ENCODE measurements at regions not wholly inside any gene's neighbourhood (a gene's known extent, or its start where the extent isn't known, plus 50 kb on each side); places are given as distances from the start of the nearest gene placed in this dataset.

DNA sequence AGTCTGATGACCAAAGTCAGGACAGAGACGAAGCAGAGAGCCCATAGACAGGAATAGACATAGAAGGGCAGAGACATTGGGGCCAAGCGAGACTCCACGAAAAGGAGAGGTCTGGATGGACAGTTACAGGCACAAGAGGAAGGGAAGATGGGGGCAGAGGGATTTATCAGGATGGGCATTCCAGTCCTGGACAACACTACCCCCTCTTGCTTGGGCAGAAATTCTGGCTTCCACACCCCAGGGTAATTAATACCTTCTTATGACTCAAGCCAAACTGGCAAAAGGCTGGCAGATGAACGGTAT lies 82.2 kb upstream of the MAFB start:
- Histone ChIP-seq H3K9ac (replicated peaks; ENCODE audit: extremely low read depth, insufficient read depth, low read length) (no peak overlapping the region), H4K20me1 (replicated peaks; ENCODE audit: control insufficient read depth, extremely low read depth, insufficient read depth, low read length) (no peaks in the 10 kb centered on the region), H3K9me1 (replicated peaks; ENCODE audit: control insufficient read depth, extremely low read depth, insufficient read depth, low read length) (no peaks in the 10 kb centered on the region), H3K27ac (ENCODE audit: insufficient read depth, low read depth, low read length) (no peak overlapping the region), H3K4me3 (replicated peaks in 1 of 3; ENCODE audit: insufficient read depth in 1 of 3, low read depth in 1 of 3, low read length in 3 of 3) (no peak overlapping the region), H3K9me3 (replicated peaks; ENCODE audit: control insufficient read depth, insufficient read depth, low read length) (no peaks in the 10 kb centered on the region), H3K4me1 (ENCODE audit: control insufficient read depth, extremely low read depth, insufficient read depth, low read length) (no peaks in the 10 kb centered on the region), H2AFZ (ENCODE audit: low read depth, low read length) (no peak overlapping the region), H3K36me3 (ENCODE audit: control insufficient read depth in 2 of 2, extremely low read depth in 1 of 2, insufficient read depth in 2 of 2, low read length in 2 of 2) (no peaks in the 10 kb centered on the region), H3K79me2 (ENCODE audit: control insufficient read depth, insufficient read depth, low read length) (no peaks in the 10 kb centered on the region), H3K27me3 (ENCODE audit: control insufficient read depth in 2 of 2, insufficient read depth in 2 of 2, low read length in 2 of 2) (no peaks in the 10 kb centered on the region), H3K4me2 (ENCODE audit: insufficient read depth, low read length) (no peak overlapping the region)
- TF ChIP-seq POLR2A (IDR thresholded peaks at IDR 0.05; ENCODE audit: low read depth, low read length) (no peak), GATA2 (IDR thresholded peaks at IDR 0.05; ENCODE audit: insufficient read depth, insufficient read length, low read depth, low read length) (no peak), JUN (IDR thresholded peaks at IDR 0.05; ENCODE audit: borderline replicate concordance, insufficient read depth, insufficient read length, low read depth) (no peak), EZH2 (IDR thresholded peaks at IDR 0.05; ENCODE audit: borderline replicate concordance, low read depth, low read length, severe bottlenecking) (no peak), FOS (IDR thresholded peaks at IDR 0.05; ENCODE audit: borderline replicate concordance, insufficient read depth, low read length) (no peak), MYC (IDR thresholded peaks at IDR 0.05; ENCODE audit: low read depth, low read length) (no peak), POLR2AphosphoS5 (IDR thresholded peaks at IDR 0.05; ENCODE audit: insufficient read depth, low read depth, low read length) (no peak)
- TF ChIP-seq, protein P1, sequence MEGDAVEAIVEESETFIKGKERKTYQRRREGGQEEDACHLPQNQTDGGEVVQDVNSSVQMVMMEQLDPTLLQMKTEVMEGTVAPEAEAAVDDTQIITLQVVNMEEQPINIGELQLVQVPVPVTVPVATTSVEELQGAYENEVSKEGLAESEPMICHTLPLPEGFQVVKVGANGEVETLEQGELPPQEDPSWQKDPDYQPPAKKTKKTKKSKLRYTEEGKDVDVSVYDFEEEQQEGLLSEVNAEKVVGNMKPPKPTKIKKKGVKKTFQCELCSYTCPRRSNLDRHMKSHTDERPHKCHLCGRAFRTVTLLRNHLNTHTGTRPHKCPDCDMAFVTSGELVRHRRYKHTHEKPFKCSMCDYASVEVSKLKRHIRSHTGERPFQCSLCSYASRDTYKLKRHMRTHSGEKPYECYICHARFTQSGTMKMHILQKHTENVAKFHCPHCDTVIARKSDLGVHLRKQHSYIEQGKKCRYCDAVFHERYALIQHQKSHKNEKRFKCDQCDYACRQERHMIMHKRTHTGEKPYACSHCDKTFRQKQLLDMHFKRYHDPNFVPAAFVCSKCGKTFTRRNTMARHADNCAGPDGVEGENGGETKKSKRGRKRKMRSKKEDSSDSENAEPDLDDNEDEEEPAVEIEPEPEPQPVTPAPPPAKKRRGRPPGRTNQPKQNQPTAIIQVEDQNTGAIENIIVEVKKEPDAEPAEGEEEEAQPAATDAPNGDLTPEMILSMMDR (IDR thresholded peaks at IDR 0.05; ENCODE audit: extremely low read depth in 1 of 2, insufficient read depth in 1 of 2, low read depth in 1 of 2, low read length in 2 of 2), result no peak
- TF ChIP-seq, protein P2, sequence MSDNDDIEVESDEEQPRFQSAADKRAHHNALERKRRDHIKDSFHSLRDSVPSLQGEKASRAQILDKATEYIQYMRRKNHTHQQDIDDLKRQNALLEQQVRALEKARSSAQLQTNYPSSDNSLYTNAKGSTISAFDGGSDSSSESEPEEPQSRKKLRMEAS (IDR thresholded peaks at IDR 0.05; ENCODE audit: insufficient read depth, insufficient read length), result no peak
- intact Hi-C loops (cut with micrococcal nuclease), result no loop called here
- FAIRE-seq (no peak), DNase-seq (ENCODE audit: low read depth, low spot score) (no peak)
- dilution Hi-C loops (cut with MboI; ENCODE audit: extremely low pct_ligation_motif_present, low sequenced_read_pairs), result no loop called here
- CTCF ChIA-PET, result no interaction called here
- no TSS peak for BruUV-seq (replicated peaks)
- POLR2A ChIA-PET, result no interaction called here
